Gastroesophageal sphincter (tissue), 3 donors: ENCODE measurements at regions not wholly inside any gene's neighbourhood (a gene's known extent, or its start where the extent isn't known, plus 50 kb on each side); places are given as distances from the start of the nearest gene placed in this dataset.

Experiments used
- POLR2A ChIP-seq, 2 donors: fragments of 450-650 bp; IDR thresholded peaks; one replicate each; pipeline ENCODE4 v1.6.1; 2017; ENCODE audit warnings: antibody characterized with exemption in 2 of 2, mild to moderate bottlenecking in 2 of 2, moderate library complexity in 1 of 2
- TF ChIP-seq, protein P1 (sequence below), 4 experiments: fragments of 200-600 bp in 2 of 4; fragments of 450-650 bp in 2 of 4; sonication (generic) in 1 of 4; IDR thresholded peaks; one replicate each; pipeline ENCODE4 v1.5.1; 2017 to 2019; ENCODE audit warnings: antibody characterized with exemption in 4 of 4, mild to moderate bottlenecking in 2 of 4, moderate library complexity in 2 of 4

DNA sequence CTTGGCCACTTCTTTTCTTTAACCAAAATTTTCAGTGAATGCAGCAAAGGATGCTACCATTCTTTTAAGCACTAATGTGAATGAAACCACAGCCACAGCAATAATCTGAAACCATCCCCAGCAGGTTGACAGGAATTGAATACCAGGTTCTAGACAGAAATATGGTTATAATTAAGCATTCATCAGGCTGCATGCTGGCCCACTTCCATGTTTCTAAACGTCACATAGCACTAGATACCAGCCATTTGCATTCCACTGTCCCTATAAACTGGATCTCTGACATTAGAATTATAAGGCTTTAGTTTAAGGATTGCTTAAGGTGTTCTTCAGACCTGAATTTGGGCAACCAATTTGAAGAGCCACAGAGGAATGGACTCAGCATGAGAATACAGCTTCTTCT lies 340.8 kb upstream of the KLF6 start:
- TF ChIP-seq, protein P1, sequence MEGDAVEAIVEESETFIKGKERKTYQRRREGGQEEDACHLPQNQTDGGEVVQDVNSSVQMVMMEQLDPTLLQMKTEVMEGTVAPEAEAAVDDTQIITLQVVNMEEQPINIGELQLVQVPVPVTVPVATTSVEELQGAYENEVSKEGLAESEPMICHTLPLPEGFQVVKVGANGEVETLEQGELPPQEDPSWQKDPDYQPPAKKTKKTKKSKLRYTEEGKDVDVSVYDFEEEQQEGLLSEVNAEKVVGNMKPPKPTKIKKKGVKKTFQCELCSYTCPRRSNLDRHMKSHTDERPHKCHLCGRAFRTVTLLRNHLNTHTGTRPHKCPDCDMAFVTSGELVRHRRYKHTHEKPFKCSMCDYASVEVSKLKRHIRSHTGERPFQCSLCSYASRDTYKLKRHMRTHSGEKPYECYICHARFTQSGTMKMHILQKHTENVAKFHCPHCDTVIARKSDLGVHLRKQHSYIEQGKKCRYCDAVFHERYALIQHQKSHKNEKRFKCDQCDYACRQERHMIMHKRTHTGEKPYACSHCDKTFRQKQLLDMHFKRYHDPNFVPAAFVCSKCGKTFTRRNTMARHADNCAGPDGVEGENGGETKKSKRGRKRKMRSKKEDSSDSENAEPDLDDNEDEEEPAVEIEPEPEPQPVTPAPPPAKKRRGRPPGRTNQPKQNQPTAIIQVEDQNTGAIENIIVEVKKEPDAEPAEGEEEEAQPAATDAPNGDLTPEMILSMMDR (IDR thresholded peaks at IDR 0.05) = no peak
- no peak for TF ChIP-seq POLR2A (IDR thresholded peaks at IDR 0.05)
